PFSK-1 (cell line): ENCODE measurements at regions not wholly inside any gene's neighbourhood (a gene's known extent, or its start where the extent isn't known, plus 50 kb on each side); places are given as distances from the start of the nearest gene placed in this dataset.

Experiments used
- FOXP2 ChIP-seq: optimal IDR thresholded peaks from 2 replicates; pipeline ENCODE3; 2011; ENCODE audit warnings: borderline replicate concordance, control low read depth, inconsistent platforms; ENCODE audit not compliant: insufficient read depth; ENCODE audit errors: extremely low read length, extremely low read depth
- POLR2AphosphoS5 ChIP-seq: IDR thresholded peaks from 2 replicates; pipeline ENCODE4 v1.6.1; 2012; ENCODE audit warnings: low read depth, mild to moderate bottlenecking, control low read depth, low read length, moderate library complexity
- REST ChIP-seq, 2 experiments: IDR thresholded peaks; 2 replicates each; pipeline versions ENCODE4 v1.6.1 to v1.8.0; 2011 to 2012; ENCODE audit warnings: low read depth in 2 of 2, low read length in 2 of 2, control low read depth in 1 of 2, inconsistent platforms in 1 of 2, mild to moderate bottlenecking in 1 of 2, moderate library complexity in 1 of 2; ENCODE audit not compliant: insufficient read depth in 1 of 2
- SIN3A ChIP-seq: IDR thresholded peaks from 2 replicates; pipeline ENCODE4 v1.6.1; 2012; ENCODE audit warnings: mild to moderate bottlenecking, low read length, moderate library complexity, borderline replicate concordance; ENCODE audit not compliant: insufficient read depth
- TAF1 ChIP-seq: IDR thresholded peaks from 2 replicates; pipeline ENCODE4 v1.6.1; 2012; ENCODE audit warnings: low read length, control low read depth, borderline replicate concordance; ENCODE audit not compliant: insufficient read depth

GRCh38 chr6:16818992-16819626 lies 57.8 kb upstream of the ATXN1 start:
- no peak for TF ChIP-seq POLR2AphosphoS5
- no peak for TF ChIP-seq REST (IDR thresholded peaks at IDR 0.05; ENCODE audit: insufficient read depth in 1 of 2, low read depth in 2 of 2, low read length in 2 of 2)
- no peak for TF ChIP-seq FOXP2
- no peak for TF ChIP-seq SIN3A
- TF ChIP-seq TAF1, result no peak

- TF ChIP-seq SIN3A (no peak), TAF1 (no peak), REST (IDR thresholded peaks at IDR 0.05; ENCODE audit: insufficient read depth in 1 of 2, low read depth in 2 of 2, low read length in 2 of 2) (no peak), FOXP2 (no peak), POLR2AphosphoS5 (no peak)
Observed at GRCh38 chr6:16817594-16817993, 56.3 kb upstream of the ATXN1 start.

- no peak for TF ChIP-seq TAF1
- TF ChIP-seq FOXP2, result no peak
- TF ChIP-seq SIN3A, result no peak
- TF ChIP-seq POLR2AphosphoS5, result no peak
- TF ChIP-seq REST (IDR thresholded peaks at IDR 0.05; ENCODE audit: insufficient read depth in 1 of 2, low read depth in 2 of 2, low read length in 2 of 2), result no peak
Observed at GRCh38 chr6:16816891-16817290, 55.6 kb upstream of the ATXN1 start.

- TF ChIP-seq FOXP2 (no peak), POLR2AphosphoS5 (no peak), REST (IDR thresholded peaks at IDR 0.05; ENCODE audit: insufficient read depth in 1 of 2, low read depth in 2 of 2, low read length in 2 of 2) (no peak), SIN3A (no peak)
Observed at GRCh38 chr6:16812993-16813392, 51.7 kb upstream of the ATXN1 start.
